ENCODE measurements at regions not wholly inside any gene's neighbourhood (a gene's known extent, or its start where the extent isn't known, plus 50 kb on each side); places are given as distances from the start of the nearest gene placed in this dataset.

DNA sequence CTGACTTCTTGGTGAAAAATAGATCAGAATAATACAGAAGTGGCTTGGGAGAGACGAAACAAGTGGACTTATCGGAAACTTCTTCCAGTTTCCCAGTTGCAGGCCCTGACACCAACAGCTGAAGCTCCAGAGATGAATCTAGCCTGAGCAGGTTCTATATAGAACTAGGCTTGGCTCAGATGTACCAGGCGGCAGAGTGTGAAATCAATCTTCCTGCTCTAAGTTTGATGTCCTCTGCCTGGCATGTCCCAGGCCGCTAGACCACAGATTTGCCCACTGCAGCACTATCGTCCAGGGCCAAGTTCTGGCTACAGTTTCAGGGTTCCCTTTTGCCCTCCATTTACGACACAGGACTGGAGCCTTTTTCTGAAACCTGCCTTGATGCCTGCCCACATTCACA is 91.3 kb upstream of the PLEKHA5 start:
- TF ChIP-seq RELA (IDR thresholded peaks at IDR 0.05; ENCODE audit: borderline replicate concordance, partially characterized antibody): no peak
- TF ChIP-seq TCF12 (IDR thresholded peaks at IDR 0.05; ENCODE audit: low read depth, low read length): no peak
- TF ChIP-seq EGR1 (IDR thresholded peaks at IDR 0.05; ENCODE audit: borderline replicate concordance in 1 of 2, low read depth in 2 of 2, low read length in 2 of 2): no peak
- TF ChIP-seq TARDBP (IDR thresholded peaks at IDR 0.05; ENCODE audit: borderline replicate concordance): no peak
- no peak for TF ChIP-seq BMI1 (IDR thresholded peaks at IDR 0.05; ENCODE audit: borderline replicate concordance)
- TF ChIP-seq ELK1 (IDR thresholded peaks at IDR 0.05; ENCODE audit: low read depth, low read length): no peak
- TF ChIP-seq NFYB (IDR thresholded peaks at IDR 0.05; ENCODE audit: insufficient read depth, low read depth, low read length): no peak
- no peak for TF ChIP-seq HDGF (IDR thresholded peaks at IDR 0.05)
- no peak for TF ChIP-seq RFX5 (IDR thresholded peaks at IDR 0.05; ENCODE audit: low read depth, low read length)
- TF ChIP-seq GABPA (IDR thresholded peaks at IDR 0.05; ENCODE audit: low read depth): no peak
- TF ChIP-seq SPI1 (IDR thresholded peaks at IDR 0.05; ENCODE audit: borderline replicate concordance, insufficient read depth, low read depth, low read length): no peak
- no peak for TF ChIP-seq POLR2AphosphoS5 (IDR thresholded peaks at IDR 0.05; ENCODE audit: low read length)

All from GM12878 (cell line).